ENCODE measurements at regions not wholly inside any gene's neighbourhood (a gene's known extent, or its start where the extent isn't known, plus 50 kb on each side); places are given as distances from the start of the nearest gene placed in this dataset.

DNA sequence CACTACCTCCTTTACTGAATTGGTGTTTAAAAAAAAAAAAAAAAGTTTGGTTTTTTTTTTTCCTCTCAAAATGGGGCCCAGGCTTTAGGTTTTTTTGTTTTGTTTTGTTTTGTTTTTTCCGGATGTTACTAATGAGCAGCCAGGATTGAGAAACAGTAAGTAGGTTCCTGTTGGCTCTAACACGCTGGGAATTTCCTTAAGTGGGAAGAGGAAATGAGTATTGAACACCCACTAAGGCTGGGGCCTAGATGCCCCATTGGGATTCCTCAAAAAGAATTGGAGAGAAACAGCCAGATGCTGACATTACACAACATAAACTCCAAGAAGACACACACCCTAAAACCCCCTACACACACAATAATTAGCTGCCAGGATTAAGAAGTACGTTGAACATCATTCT is 102.2 kb upstream of the NANOS1 start:
- TF ChIP-seq, protein P1, sequence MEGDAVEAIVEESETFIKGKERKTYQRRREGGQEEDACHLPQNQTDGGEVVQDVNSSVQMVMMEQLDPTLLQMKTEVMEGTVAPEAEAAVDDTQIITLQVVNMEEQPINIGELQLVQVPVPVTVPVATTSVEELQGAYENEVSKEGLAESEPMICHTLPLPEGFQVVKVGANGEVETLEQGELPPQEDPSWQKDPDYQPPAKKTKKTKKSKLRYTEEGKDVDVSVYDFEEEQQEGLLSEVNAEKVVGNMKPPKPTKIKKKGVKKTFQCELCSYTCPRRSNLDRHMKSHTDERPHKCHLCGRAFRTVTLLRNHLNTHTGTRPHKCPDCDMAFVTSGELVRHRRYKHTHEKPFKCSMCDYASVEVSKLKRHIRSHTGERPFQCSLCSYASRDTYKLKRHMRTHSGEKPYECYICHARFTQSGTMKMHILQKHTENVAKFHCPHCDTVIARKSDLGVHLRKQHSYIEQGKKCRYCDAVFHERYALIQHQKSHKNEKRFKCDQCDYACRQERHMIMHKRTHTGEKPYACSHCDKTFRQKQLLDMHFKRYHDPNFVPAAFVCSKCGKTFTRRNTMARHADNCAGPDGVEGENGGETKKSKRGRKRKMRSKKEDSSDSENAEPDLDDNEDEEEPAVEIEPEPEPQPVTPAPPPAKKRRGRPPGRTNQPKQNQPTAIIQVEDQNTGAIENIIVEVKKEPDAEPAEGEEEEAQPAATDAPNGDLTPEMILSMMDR (IDR thresholded peaks at IDR 0.05; ENCODE audit: control extremely low read depth in 1 of 3, insufficient read depth in 1 of 3, low read depth in 1 of 3, low read length in 3 of 3) = no peak
- TF ChIP-seq TEAD4 (IDR thresholded peaks at IDR 0.05; ENCODE audit: low read depth, low read length) (no peak), ZNF274 (IDR thresholded peaks at IDR 0.05; ENCODE audit: borderline replicate concordance, extremely low read depth, low read length) (no peak), YY1 (IDR thresholded peaks at IDR 0.05; ENCODE audit: low read depth, low read length) (no peak), SIRT6 (IDR thresholded peaks at IDR 0.05; ENCODE audit: low read length) (no peak), SRF (IDR thresholded peaks at IDR 0.05; ENCODE audit: low read depth, low read length) (no peak), EP300 (IDR thresholded peaks at IDR 0.05; ENCODE audit: borderline replicate concordance in 1 of 2, low read depth in 2 of 2, low read length in 2 of 2) (no peak), CREB1 (IDR thresholded peaks at IDR 0.05) (no peak), POLR2AphosphoS5 (IDR thresholded peaks at IDR 0.05; ENCODE audit: low read depth, low read length) (no peak), SP1 (IDR thresholded peaks at IDR 0.05; ENCODE audit: low read depth, low read length) (no peak), EZH2 (IDR thresholded peaks at IDR 0.05; ENCODE audit: low read depth, low read length, severe bottlenecking) (no peak), JUN (IDR thresholded peaks at IDR 0.05; ENCODE audit: low read depth, low read length) (no peak)
- TF ChIP-seq, protein P2, sequence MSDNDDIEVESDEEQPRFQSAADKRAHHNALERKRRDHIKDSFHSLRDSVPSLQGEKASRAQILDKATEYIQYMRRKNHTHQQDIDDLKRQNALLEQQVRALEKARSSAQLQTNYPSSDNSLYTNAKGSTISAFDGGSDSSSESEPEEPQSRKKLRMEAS (IDR thresholded peaks at IDR 0.05) = no peak
- TF ChIP-seq, protein P3, sequence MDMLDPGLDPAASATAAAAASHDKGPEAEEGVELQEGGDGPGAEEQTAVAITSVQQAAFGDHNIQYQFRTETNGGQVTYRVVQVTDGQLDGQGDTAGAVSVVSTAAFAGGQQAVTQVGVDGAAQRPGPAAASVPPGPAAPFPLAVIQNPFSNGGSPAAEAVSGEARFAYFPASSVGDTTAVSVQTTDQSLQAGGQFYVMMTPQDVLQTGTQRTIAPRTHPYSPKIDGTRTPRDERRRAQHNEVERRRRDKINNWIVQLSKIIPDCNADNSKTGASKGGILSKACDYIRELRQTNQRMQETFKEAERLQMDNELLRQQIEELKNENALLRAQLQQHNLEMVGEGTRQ (IDR thresholded peaks at IDR 0.05; ENCODE audit: low read length) = no peak

All from H1 (cell line).